ENCODE measurements at regions not wholly inside any gene's neighbourhood (a gene's known extent, or its start where the extent isn't known, plus 50 kb on each side); places are given as distances from the start of the nearest gene placed in this dataset.

DNA sequence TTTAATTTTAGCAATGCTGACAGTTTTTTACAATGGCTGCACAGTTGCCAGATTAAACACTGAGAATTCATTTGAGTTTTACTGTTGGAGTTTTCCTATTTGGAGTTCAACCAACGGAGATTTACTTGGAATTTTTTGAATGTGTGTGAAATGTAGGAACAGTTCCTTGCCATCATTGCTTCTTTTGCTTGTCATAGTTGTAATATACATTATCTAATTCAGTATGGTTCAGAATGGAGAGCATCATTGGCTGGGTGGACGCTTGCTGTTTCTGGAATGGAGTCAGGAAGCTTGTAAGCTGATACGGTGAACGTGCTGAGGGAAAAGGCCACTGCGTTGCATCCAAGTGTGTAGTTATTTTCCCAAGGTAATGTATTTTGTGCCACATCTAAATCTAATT lies 404.3 kb upstream of the KLF6 start:
- TF ChIP-seq, protein P1, sequence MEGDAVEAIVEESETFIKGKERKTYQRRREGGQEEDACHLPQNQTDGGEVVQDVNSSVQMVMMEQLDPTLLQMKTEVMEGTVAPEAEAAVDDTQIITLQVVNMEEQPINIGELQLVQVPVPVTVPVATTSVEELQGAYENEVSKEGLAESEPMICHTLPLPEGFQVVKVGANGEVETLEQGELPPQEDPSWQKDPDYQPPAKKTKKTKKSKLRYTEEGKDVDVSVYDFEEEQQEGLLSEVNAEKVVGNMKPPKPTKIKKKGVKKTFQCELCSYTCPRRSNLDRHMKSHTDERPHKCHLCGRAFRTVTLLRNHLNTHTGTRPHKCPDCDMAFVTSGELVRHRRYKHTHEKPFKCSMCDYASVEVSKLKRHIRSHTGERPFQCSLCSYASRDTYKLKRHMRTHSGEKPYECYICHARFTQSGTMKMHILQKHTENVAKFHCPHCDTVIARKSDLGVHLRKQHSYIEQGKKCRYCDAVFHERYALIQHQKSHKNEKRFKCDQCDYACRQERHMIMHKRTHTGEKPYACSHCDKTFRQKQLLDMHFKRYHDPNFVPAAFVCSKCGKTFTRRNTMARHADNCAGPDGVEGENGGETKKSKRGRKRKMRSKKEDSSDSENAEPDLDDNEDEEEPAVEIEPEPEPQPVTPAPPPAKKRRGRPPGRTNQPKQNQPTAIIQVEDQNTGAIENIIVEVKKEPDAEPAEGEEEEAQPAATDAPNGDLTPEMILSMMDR (IDR thresholded peaks at IDR 0.05): no peak
- TF ChIP-seq SIN3A (IDR thresholded peaks at IDR 0.05; ENCODE audit: borderline replicate concordance, insufficient read depth, low read depth, low read length) (no peak), POLR2AphosphoS5 (IDR thresholded peaks at IDR 0.05; ENCODE audit: low read depth, low read length) (no peak), REST (IDR thresholded peaks at IDR 0.05; ENCODE audit: insufficient read depth in 1 of 2, low read depth in 2 of 2, low read length in 1 of 2) (no peak), TCF7L2 (IDR thresholded peaks at IDR 0.05; ENCODE audit: low read depth, low read length) (no peak)

Measured in Panc1 (cell line).